Epithelial cell of prostate (primary cell): ENCODE measurements at regions not wholly inside any gene's neighbourhood (a gene's known extent, or its start where the extent isn't known, plus 50 kb on each side); places are given as distances from the start of the nearest gene placed in this dataset.
A peak's percentile ranks its signal among the peaks of the same experiment; 100 is the strongest.

Experiments
- DNase-seq: peaks from one replicate; pipeline ENCODE4 v3.0.0-alpha.2; 2011; ENCODE audit warnings: low read depth, low spot score
- H3K27ac ChIP-seq: fragments of 450-650 bp; 2 replicates; pipeline ENCODE4 v1.5.1; 2017; ENCODE audit warnings: mild to moderate bottlenecking

DNA sequence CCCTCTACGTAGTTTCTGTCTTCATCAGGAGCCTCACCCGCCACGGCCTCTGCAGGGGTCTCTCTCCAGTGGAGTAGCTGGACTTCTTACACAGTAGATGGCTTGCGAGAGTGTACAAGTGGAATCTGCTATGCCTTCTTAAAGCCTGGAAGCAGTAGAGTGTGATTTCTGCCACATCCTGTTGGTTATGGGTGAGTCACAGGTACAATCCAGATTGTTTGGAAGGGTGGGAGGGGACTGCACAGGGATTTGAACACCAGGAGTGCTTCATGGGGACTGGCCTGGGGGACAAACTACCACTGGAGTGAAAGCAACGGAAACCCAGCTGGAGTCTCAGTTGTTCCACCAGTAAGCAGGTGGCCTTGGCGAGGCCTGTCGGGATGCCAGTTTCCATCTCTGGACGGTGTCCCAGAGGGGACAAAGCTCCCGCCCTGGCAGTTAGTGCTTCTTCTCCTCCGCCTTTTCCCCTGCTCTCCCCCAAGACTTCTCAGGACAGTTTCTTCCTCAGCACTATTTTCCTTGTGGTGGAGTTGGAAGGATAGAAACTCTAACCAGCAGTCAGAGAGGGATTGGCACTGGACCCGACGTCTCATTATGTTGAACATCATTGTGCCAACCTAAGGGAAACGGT, 85.0 kb upstream of the RCN1 start:
- no peak for DNase-seq

DNA sequence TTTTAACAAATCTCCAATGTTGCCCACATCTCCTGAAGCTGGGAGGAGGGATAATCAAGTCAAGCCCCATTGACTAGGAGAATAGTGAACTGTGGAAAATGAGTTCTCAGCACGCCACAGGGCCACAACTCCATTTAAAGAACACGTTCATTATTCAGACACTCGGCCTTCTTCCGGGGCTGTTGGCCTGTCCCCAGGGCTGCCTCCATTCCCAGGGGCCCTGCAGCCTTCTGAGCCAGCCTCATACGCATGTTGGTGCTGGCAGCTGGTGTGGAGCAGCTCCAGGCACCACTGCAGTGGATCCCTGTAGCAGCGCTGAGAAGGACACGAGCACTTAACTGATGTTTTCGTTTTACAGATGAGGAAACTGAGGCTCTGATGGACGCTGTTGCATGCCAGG, 87.5 kb upstream of the RCN1 start:
- DNase-seq = no peak
- no peak overlapping the region for H3K27ac ChIP-seq

More for the DNA sequence above, 85.0 kb upstream of the RCN1 start:
- no peak overlapping the region for H3K27ac ChIP-seq

DNA sequence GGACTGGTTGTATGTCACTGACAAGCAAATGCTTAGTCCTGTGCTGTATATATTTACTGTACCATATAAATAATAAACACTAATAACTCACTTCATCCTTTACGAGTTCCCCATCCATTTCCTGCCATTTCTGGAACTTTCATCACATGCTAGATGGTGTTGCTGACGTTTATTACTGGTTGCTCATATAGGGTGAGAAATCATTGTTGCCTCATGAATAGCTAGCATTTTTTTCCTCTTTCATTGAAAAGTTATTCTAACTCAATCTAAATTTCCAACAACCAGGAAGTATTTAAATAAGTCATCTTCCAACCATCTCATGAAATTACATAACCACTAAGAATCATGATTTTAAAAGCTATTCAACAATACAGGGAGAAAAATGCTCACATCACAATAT, 88.6 kb upstream of the RCN1 start:
- H3K27ac ChIP-seq = no peak overlapping the region
- no peak for DNase-seq

DNA sequence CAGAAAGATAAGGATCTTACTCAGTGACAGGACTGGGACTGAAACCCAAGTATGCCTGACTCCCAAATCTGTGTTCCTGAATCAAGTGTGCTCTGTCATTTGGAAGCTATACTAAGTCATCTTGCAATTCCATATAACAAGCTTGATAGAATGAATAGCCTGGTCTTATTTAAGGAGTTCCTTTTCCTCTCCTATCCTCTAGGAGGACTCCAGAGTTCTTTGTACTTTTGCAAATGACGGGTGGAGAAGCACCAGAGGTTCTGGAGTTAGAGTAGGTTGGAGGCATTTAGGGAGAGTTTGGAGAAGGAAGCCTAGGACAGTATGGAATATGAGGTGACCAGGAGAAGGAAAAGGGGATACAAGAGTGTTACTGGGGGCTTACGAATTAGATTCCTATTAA, 92.9 kb upstream of the RCN1 start:
- H3K27ac ChIP-seq = no peak overlapping the region
- DNase-seq = no peak

DNA sequence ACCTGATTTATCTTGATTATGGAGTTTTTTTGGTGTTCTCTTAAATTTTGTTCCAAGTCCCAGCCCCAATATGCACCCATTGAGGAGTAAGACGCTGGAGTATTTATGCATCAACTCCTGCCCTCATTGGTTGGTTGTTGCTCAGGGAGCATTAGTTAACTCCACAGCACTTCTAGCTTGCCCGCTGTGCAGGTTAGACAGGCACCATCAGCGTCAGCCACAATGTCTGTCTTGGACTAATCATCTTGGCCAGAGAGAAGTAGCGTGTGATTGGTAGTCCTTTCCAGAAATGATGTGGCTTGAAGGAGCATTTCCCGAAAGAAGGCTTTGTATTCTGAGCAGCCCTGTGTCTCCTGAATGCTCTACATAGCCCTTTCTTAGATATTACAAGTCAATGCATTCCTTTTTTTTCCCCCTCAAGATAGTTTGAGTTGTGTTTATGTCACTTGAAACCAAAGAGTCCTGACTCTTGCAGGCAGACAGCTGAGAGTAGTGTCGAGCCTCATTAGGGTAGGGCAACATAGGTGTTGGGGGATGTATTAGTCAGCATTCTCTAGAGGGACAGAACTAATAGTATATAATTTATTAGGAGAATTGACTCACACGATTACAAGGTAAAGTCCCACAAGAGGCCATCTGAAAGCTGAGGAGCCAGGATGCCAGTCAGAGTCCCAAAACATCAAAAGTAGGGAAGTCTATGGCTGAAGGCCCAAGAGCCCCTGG, 94.6 kb upstream of the RCN1 start:
- DNase-seq = no peak

DNA sequence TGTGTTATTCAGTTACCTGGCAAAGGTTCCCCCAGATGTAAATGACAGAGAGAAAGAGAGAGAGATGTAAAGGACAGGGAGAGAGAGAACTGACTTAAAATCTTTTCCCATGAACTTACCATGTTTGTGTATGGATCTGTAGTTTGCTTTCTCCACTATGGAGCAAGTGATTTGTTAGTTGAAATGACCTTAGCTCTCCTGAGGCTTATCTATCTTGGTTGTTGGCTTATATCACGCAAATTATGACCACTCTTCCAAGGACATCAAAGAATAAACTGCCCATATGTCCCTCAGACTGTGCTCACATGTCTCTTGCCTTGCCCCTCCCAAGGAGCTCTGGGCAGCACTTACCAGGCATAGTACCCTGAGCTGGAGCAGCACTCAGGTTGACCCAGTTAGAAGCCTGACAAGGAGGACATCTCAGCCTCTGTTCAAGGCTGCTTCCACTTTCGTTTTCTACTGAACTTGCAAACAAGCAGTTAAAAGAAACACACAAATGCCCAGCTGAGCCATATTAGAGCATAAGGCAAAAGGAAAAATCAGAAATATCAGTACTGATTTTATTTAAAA, 95.3 kb upstream of the RCN1 start:
- DNase-seq = no peak
- no peak overlapping the region for H3K27ac ChIP-seq

More for the DNA sequence above, 94.6 kb upstream of the RCN1 start:
- no peak overlapping the region for H3K27ac ChIP-seq

DNA sequence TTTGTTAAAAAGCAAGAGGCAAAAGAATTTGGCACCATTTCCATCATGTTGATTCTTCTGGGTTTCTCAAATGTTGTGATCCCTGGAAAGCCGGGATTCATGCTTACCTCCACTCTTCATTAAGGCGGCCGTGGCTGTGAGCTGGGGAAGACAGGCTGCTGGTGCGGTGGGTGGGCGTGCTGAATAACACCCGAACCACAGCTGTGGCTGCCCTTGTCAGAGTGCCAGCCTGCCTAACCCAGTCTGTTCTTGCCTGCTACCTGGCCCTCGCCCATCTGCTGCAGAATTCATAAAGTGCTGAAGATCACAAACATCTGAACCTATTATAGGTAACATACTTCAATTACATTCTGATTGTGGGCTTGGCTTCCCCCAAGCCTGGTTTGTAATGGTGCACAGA, 95.8 kb upstream of the RCN1 start:
- DNase-seq = no peak
- no peak overlapping the region for H3K27ac ChIP-seq

DNA sequence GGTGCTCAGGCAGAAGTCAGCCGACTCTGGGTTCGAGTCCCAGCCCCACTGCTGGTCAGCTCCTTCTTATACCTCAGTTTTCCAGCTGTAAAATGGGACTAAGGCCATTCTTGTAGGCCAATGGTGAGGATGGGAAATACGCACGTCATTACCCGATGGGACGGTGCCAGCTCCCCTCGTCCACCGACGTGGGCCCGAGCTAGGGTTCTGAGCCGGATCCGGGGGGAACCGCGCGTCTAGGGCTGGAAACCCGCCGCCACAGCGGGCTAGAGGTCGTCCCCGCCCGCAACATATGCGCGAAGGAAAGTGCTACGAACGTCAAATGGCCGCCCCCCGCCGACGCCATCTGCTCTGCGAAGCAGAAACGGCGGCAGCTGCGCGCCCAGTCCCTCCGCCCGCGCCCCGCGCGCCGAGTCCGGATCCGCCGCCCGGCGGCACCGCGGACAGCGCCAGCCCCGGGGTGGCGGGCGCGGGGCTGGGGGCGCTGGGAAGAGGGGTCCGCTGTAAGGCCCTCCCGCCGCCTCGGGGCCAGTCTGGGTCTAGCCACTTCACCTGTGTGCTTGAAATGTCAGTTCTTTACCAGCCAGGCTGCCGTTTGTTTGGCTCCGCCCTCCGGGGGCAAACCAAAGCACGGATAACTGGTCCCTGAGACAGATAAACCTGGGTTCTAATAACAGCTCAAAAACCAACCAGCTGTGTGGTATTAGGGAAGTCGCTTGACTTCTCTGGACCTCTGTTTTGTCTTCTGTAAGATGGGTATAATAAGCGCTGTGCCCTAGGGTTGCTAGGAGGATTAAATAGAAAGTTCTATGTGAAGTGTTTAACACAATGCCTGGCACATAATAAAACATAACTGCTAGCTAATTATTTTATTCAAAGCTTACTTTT, 103.5 kb upstream of the RCN1 start:
- no peak overlapping the region for H3K27ac ChIP-seq
- no peak for DNase-seq

DNA sequence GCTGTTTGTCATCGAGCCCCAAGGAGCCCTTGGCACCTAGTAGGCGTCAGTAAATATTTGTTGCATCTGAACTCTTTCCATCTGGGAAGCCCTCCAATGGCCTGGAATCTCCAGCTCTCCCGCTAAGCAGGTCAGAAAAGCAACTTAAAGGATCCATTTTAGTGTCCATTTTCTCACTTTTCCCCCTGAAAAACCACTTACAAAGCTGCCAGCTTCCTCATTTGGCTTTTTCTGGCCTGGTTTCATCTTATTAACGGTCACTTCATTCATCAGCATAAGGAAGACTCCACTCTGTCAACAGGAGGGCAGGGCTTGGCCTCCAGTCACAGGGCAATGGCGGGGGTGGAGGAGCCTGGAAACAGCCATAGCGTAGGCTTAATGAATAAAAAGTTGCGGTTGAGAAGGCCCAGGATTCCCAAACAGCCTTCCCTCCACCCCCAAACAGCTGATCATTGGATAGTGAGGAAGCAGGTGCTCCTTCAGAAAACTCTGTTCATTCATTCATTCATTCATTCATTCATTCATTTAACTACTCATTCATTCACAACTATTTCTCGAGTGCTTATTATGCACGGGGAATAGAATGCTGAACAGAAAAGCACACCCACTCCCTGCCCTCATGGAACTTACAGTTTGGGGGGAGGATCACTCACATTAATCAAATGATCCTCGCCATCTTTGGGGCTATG, 104.5 kb upstream of the RCN1 start:
- no peak overlapping the region for H3K27ac ChIP-seq
- DNase-seq = no peak

DNA sequence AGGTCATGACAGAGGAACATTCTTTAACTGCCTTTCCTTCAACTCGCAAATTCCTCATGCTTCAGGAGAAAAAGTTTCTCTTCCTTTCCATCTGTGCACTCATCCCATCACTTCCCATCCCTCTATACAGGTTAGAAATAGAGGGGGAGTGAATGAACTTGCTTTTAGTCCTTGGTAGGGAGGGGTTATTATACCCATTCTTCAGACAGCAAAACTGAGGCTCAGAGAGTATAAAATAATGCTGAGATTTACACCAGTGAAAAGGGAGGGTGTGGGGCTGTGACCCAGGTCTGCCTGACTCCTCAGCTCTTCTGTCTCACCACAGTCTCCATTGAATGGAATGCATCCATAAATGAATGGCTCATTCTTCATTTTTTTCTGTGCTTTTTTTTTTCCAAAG, 109.4 kb upstream of the RCN1 start:
- no peak overlapping the region for H3K27ac ChIP-seq
- DNase-seq = no peak

DNA sequence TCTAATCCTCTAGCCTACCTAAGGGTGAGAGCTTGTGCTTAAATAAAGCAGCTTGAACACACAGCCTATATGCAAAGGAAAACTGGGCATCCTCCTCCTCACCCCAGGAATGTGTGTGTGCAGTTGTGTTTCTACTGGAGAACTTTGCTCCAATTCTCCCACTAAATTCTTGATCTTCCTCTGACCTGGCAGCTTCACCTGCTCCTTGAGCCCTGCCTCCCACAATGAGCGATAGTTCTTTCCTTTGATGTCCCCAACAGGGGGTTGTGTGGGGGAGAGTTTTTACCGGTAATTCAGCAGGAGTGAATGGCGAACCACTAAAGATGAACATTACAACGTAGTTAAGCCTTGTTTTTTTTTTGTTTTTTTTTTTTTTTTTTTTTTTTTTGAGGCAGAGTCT, 113.5 kb upstream of the RCN1 start:
- DNase-seq = no peak
- H3K27ac ChIP-seq = no peak overlapping the region

DNA sequence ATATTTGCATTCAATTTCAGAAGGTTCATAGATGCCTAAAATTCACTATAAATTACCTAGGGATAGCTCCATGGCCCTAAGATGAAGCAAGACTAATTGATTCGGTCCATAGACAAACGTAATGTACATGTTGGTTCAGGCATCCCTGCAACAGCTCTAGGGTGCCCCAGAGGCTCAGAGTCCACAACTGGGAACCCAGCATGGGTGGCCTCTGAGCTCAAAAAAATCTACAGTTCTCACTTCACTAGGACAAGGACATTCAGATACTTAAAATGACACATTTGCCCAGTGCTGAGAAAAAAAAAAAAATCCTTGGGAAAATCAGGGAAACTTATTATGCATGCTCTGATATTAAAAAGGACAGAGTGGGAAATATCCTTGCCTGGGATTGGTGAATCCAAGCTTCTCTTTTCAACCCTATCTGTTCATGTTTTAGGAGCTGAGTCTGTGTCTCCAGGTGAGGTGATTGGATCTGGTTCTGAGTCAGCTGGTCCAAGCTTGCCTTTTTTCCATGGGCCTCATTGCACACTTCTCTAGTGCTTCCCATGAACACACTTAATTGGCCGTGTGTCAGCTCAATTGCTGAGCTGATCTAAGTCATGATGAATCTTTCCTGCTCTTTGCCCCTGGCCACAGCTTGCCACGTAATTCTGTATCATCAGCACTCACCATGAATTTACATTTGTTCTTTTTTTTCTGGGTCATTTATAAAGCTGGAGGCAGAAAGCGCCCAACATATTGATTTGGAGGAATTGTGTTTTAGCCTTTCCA, 116.3 kb upstream of the RCN1 start:
- H3K27ac ChIP-seq = no peak overlapping the region
- DNase-seq = peak; percentile 79

DNA sequence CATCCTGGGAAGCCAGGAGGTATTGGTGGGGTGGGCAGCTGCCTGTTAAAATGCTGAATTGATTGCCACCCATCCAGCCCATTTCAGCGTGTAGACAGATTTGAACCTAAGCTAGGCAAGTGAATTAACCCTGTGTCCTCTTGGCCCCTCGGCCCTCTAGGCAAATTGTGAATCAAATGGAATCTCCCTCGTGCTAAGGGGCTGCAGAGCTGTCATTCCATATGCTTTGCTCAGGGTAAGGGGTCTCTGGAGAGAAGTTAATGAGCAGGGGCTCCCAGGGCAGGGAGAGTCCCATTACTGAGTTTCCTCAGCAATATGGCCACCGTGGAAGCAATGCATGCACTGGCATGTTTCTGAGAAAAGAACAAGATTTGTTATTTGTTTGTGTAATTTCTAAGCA, 117.7 kb upstream of the RCN1 start:
- no peak for DNase-seq
- no peak overlapping the region for H3K27ac ChIP-seq

DNA sequence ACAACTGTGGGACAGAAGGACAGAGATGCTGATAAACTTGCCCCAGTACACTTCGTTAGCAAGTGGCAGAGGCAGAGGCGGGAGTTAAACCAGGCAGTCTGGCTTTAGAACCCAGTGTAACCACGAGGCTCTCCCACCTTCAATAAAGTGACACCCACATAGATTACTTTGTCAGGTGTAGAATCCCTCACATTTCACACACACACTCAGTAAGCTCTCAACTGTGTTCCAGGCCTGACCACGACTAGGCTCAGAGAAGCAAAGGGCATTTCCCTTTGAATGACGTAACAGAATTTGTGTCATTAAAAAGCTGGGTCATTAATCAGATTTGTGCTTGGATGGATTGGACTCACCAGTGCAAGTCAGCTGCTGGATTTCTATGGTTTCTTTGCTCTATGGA, 118.3 kb upstream of the RCN1 start:
- DNase-seq = no peak
- no peak overlapping the region for H3K27ac ChIP-seq

DNA sequence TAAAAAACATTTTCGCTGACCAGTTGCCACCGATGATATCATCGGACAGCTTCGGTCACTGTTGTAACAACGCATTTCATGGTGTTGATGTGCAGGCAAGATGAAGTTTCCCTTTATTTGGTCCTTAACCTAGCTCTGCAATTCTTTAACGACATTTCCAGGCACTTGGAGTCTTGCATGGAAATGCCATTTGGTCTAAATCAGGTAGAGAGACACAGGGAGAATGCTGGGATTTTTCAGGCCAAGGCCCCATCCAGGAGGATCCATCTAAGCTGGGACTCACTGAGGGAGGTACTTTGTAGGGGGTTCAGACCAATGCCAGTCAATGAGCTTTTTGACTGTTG, 121.5 kb upstream of the RCN1 start:
- H3K27ac ChIP-seq = no peak overlapping the region
- DNase-seq = no peak

DNA sequence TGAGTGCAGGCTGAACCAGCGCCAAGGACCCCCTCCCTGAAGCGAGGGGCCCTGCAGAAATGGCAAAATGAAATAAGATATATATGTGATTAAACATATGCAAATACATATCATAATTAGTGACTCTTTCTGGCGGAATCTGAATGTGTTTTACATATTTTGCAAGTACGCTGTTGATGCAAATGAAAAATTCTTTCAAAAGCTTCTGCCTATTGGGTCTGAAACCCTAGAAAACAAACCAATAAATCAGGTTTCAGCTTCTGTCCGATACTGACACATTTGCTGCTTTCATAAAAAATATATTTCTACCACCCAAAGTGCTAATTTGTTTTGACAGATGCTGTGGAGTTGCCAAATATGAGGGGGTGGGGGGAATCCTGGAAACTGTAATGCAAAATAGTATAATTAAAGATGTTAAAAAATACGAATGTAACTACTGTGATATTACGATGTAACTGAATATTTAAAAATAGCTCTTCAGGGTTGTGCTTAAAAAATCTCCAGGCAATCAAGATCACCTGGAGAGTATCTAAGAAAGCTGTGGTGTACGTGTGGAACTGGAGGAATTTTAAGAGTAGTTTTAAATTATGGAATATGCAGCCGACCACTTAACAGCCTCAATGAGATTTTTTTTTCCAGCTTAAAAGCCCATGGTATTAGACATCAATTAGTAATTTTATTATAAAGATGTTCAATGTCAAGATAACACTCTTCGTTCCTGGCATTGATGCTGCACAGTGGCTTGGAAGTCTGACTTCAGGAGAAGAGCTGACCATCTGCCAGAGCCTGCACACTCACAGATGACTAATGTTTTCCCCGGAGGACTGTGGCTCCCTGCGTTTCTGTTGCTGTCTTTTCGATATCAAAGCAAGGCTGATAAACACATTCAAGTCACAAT, 122.2 kb upstream of the RCN1 start:
- no peak overlapping the region for H3K27ac ChIP-seq
- no peak for DNase-seq

DNA sequence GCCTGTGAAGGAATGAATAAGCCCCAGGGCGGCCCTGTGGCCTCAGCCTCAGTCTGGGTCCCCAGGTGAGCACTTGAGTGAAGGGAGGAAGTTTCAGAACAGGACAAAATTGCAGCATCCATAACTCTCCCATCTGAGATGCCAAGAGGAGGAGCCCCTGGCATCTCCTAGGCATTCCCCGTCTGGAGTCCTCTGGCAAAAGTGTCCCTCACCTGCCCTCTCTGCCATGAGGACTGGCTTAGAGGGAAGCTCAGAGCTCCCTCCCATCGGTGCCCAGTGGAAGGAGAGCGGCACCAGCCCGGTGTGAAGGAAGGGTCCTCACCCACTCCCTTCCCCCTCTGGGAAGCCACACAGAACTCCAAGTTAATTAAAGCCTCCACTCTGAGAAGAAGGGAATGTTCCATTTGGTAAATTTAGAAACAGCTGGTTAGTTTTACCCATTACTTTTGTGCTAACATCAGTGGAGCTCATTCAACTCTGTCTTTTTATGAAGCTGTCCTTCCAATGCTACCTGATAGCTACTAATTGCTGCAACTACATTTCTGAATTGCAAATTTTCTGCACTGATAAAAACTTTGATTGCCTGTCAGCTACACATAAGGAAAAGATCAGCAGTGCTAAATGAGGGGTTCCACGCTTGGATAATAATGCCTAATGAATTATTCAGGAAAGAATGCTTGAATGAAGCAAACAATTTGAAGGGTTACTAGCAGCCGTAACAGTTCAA, 123.3 kb upstream of the RCN1 start:
- no peak overlapping the region for H3K27ac ChIP-seq

DNA sequence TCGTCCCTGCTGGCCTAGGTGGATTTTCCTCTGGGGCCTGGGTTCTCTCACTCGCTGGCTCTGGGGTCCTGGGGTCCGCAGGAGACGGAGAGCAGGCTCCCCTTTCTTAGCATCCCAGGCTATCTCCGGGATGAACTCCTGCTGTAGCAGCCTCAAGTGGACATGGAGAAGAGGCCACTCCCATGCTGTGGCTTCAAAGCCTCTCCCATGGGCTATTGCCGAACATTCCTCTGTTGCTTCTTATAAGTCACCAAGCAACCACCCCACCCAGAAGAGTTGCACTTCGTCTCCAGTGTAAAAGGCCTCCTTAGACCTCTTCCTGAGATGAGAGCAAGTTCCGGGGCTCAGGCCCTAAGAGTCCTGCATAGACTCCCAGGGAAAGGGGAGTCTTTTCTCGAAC, 124.0 kb upstream of the RCN1 start:
- no peak for DNase-seq
- no peak overlapping the region for H3K27ac ChIP-seq

More for the DNA sequence above, 123.3 kb upstream of the RCN1 start:
- DNase-seq = no peak
